ENCODE measurements at regions not wholly inside any gene's neighbourhood (a gene's known extent, or its start where the extent isn't known, plus 50 kb on each side); places are given as distances from the start of the nearest gene placed in this dataset.

DNA sequence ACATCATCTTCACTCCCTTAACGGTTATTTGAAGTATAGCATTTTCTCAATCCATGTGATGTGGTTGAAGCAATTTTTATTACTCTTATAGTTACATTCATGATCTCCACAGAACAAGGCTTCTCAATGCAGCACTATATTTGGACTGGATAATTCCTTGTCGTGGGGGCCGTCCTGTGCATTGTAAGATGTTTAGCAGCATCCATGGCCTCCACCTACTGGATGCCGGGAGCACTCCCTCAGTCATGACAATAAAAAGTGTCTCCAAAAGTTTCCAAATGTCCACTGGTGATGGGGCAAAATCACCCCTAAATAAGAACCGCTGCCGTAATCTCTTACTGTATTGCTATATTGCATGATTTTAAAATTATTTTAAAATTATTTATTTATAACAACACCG, 110.6 kb upstream of the DDX18 start:
- TF ChIP-seq, protein P1, sequence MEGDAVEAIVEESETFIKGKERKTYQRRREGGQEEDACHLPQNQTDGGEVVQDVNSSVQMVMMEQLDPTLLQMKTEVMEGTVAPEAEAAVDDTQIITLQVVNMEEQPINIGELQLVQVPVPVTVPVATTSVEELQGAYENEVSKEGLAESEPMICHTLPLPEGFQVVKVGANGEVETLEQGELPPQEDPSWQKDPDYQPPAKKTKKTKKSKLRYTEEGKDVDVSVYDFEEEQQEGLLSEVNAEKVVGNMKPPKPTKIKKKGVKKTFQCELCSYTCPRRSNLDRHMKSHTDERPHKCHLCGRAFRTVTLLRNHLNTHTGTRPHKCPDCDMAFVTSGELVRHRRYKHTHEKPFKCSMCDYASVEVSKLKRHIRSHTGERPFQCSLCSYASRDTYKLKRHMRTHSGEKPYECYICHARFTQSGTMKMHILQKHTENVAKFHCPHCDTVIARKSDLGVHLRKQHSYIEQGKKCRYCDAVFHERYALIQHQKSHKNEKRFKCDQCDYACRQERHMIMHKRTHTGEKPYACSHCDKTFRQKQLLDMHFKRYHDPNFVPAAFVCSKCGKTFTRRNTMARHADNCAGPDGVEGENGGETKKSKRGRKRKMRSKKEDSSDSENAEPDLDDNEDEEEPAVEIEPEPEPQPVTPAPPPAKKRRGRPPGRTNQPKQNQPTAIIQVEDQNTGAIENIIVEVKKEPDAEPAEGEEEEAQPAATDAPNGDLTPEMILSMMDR (conservative IDR thresholded peaks at IDR 0.05): no peak; the same call in 1 of the 2 replicates
- TF ChIP-seq ZFX (IDR thresholded peaks at IDR 0.05): no peak

Measured in C4-2B (cell line).